ENCODE measurements at regions not wholly inside any gene's neighbourhood (a gene's known extent, or its start where the extent isn't known, plus 50 kb on each side); places are given as distances from the start of the nearest gene placed in this dataset.

GRCh38 chrY:12474472-12474871 lies 226.6 kb upstream of the USP9Y start:
- H3K9ac ChIP-seq = no peak overlapping the region
- H3K27ac ChIP-seq = no peak overlapping the region
- no peak for DNase-seq
- no peak overlapping the region for H2AFZ ChIP-seq
- in situ Hi-C loops (cut with MboI) = no loop called here
- H3K9me3 ChIP-seq (ENCODE audit: low read depth) = no peaks in the 10 kb centered on the region
- no peaks in the 10 kb centered on the region for H3K36me3 ChIP-seq (ENCODE audit: low read depth)
- no peaks in the 10 kb centered on the region for H3K4me1 ChIP-seq (ENCODE audit: insufficient read depth)
- H3K79me2 ChIP-seq (ENCODE audit: insufficient read depth) = no peaks in the 10 kb centered on the region
- no peaks in the 10 kb centered on the region for H3F3A ChIP-seq (ENCODE audit: insufficient read depth)
- TF ChIP-seq EZH2 (IDR thresholded peaks at IDR 0.05; ENCODE audit: insufficient read depth, poor library complexity, severe bottlenecking) (no peak), EZH2phosphoT487 (IDR thresholded peaks at IDR 0.05; ENCODE audit: insufficient read depth, low read depth) (no peak)
- H3K4me2 ChIP-seq (ENCODE audit: unreplicated experiment) = no peak overlapping the region
- no peaks in the 10 kb centered on the region for H3K9me2 ChIP-seq (ENCODE audit: insufficient read depth)
- no peak overlapping the region for H3K4me3 ChIP-seq
- H3K27me3 ChIP-seq (replicated peaks; ENCODE audit: insufficient read depth) = no peaks in the 10 kb centered on the region
- H4K20me1 ChIP-seq (ENCODE audit: insufficient read depth) = no peaks in the 10 kb centered on the region

- in situ Hi-C loops (cut with MboI) = no loop called here
- peak; percentile 74 for DNase-seq
- 0 to 14% methylated on average over 8 of the region's 8 CpGs for WGBS, 2 experiments (ENCODE audit: low coverage in 1 of 2, low lambda C conversion rate in 2 of 2, missing lambda C conversion rate in 2 of 2)
- Histone ChIP-seq H3K4me3 (no peak overlapping the region), H3K9ac (no peak overlapping the region), H3K79me2 (ENCODE audit: insufficient read depth) (no peaks in the 10 kb centered on the region), H3K36me3 (ENCODE audit: low read depth) (no peaks in the 10 kb centered on the region), H3K27ac (no peak overlapping the region), H3K27me3 (replicated peaks; ENCODE audit: insufficient read depth) (no peaks in the 10 kb centered on the region), H3F3A (ENCODE audit: insufficient read depth) (no peaks in the 10 kb centered on the region), H3K4me2 (ENCODE audit: unreplicated experiment) (no peak overlapping the region), H3K9me2 (ENCODE audit: insufficient read depth) (no peaks in the 10 kb centered on the region), H2AFZ (no peak overlapping the region), H3K4me1 (ENCODE audit: insufficient read depth) (peaks cover 7% of the 10 kb centered on the region; the same call in 1 of the 2 replicates), H4K20me1 (ENCODE audit: insufficient read depth) (no peaks in the 10 kb centered on the region), H3K9me3 (ENCODE audit: low read depth) (no peaks in the 10 kb centered on the region)
- TF ChIP-seq EZH2phosphoT487 (IDR thresholded peaks at IDR 0.05; ENCODE audit: insufficient read depth, low read depth) (no peak), EZH2 (IDR thresholded peaks at IDR 0.05; ENCODE audit: insufficient read depth, poor library complexity, severe bottlenecking) (no peak)
Observed at GRCh38 chrY:12479382-12479781, 221.6 kb upstream of the USP9Y start.

- Histone ChIP-seq H3K4me2 (ENCODE audit: unreplicated experiment) (no peak overlapping the region), H3K9ac (no peak overlapping the region), H3K4me3 (no peak overlapping the region), H4K20me1 (ENCODE audit: insufficient read depth) (no peaks in the 10 kb centered on the region), H3K4me1 (ENCODE audit: insufficient read depth) (peaks cover 7% of the 10 kb centered on the region; the same call in 1 of the 2 replicates), H2AFZ (no peak overlapping the region; the same call in 1 of the 2 replicates), H3K9me2 (ENCODE audit: insufficient read depth) (no peaks in the 10 kb centered on the region), H3K79me2 (ENCODE audit: insufficient read depth) (no peaks in the 10 kb centered on the region), H3K9me3 (ENCODE audit: low read depth) (no peaks in the 10 kb centered on the region), H3K36me3 (ENCODE audit: low read depth) (no peaks in the 10 kb centered on the region), H3K27ac (peak overlapping the region; percentile 27; the same call in 1 of the 2 replicates), H3F3A (ENCODE audit: insufficient read depth) (no peaks in the 10 kb centered on the region), H3K27me3 (replicated peaks; ENCODE audit: insufficient read depth) (no peaks in the 10 kb centered on the region)
- DNase-seq = peak; percentile 32
- in situ Hi-C loops (cut with MboI) = no loop called here
- 33 to 39% methylated on average over 3 of the region's 3 CpGs for WGBS, 2 experiments (ENCODE audit: low coverage in 1 of 2, low lambda C conversion rate in 2 of 2, missing lambda C conversion rate in 2 of 2)
- TF ChIP-seq EZH2phosphoT487 (IDR thresholded peaks at IDR 0.05; ENCODE audit: insufficient read depth, low read depth) (no peak), EZH2 (IDR thresholded peaks at IDR 0.05; ENCODE audit: insufficient read depth, poor library complexity, severe bottlenecking) (no peak)
Observed at GRCh38 chrY:12483394-12483793, 217.6 kb upstream of the USP9Y start.

- in situ Hi-C loops (cut with MboI) = no loop called here
- Histone ChIP-seq H3K36me3 (ENCODE audit: low read depth) (no peaks in the 10 kb centered on the region), H3K9ac (no peak overlapping the region), H3K79me2 (ENCODE audit: insufficient read depth) (no peaks in the 10 kb centered on the region), H3K4me3 (no peak overlapping the region), H3K9me3 (ENCODE audit: low read depth) (no peaks in the 10 kb centered on the region), H3K9me2 (ENCODE audit: insufficient read depth) (no peaks in the 10 kb centered on the region), H2AFZ (no peak overlapping the region), H3K4me1 (ENCODE audit: insufficient read depth) (peaks cover 3% of the 10 kb centered on the region; the same call in 1 of the 2 replicates), H4K20me1 (ENCODE audit: insufficient read depth) (no peaks in the 10 kb centered on the region), H3F3A (ENCODE audit: insufficient read depth) (no peaks in the 10 kb centered on the region), H3K27ac (no peak overlapping the region), H3K4me2 (ENCODE audit: unreplicated experiment) (no peak overlapping the region), H3K27me3 (replicated peaks; ENCODE audit: insufficient read depth) (no peaks in the 10 kb centered on the region)
- TF ChIP-seq EZH2 (IDR thresholded peaks at IDR 0.05; ENCODE audit: insufficient read depth, poor library complexity, severe bottlenecking) = no peak
- no peak for TF ChIP-seq EZH2phosphoT487 (IDR thresholded peaks at IDR 0.05; ENCODE audit: insufficient read depth, low read depth)
- peak; percentile 77 for DNase-seq
- WGBS, 2 experiments (ENCODE audit: low coverage in 1 of 2, low lambda C conversion rate in 2 of 2, missing lambda C conversion rate in 2 of 2) = 3 to 9% methylated on average over 11 to 12 of the region's 13 CpGs
Observed at GRCh38 chrY:12490558-12491209, 210.3 kb upstream of the USP9Y start.

Data from GM23248 (cell line).